NCI-H748 treated with DMSO at 0.1 percent for 48 hours (cell line): ENCODE measurements at regions not wholly inside any gene's neighbourhood (a gene's known extent, or its start where the extent isn't known, plus 50 kb on each side); places are given as distances from the start of the nearest gene placed in this dataset.

Experiments used
- DNase-seq: peaks from one replicate; lab custom pipeline; 2025; lab: John Stamatoyannopoulos, UW

GRCh38 chr18:41540237-41540871, 414.7 kb upstream of the PIK3C3 start:
- no peak for DNase-seq

- no peak for DNase-seq
These were observed 416.3 kb upstream of the PIK3C3 start for GRCh38 chr18:41538751-41539150.

GRCh38 chr18:41537666-41538065, 417.4 kb upstream of the PIK3C3 start:
- no peak for DNase-seq

GRCh38 chr18:41532344-41533086, 422.5 kb upstream of the PIK3C3 start:
- no peak for DNase-seq

GRCh38 chr18:41530970-41531369, 424.1 kb upstream of the PIK3C3 start:
- no peak for DNase-seq

GRCh38 chr18:41529093-41529492, 425.9 kb upstream of the PIK3C3 start:
- DNase-seq = no peak

- no peak for DNase-seq
These were observed 429.0 kb upstream of the PIK3C3 start for GRCh38 chr18:41526054-41526453.

- DNase-seq = peak; percentile 83
These were observed 430.2 kb upstream of the PIK3C3 start for GRCh38 chr18:41524674-41525470.

GRCh38 chr18:41517142-41517541, 437.9 kb upstream of the PIK3C3 start:
- no peak for DNase-seq

GRCh38 chr18:41513438-41513837, 441.6 kb upstream of the PIK3C3 start:
- DNase-seq = no peak

GRCh38 chr18:41504316-41504715, 450.7 kb upstream of the PIK3C3 start:
- no peak for DNase-seq

- DNase-seq = peak; percentile 40
These were observed 453.2 kb upstream of the PIK3C3 start for GRCh38 chr18:41501848-41502247.

GRCh38 chr18:41499345-41499744, 455.7 kb upstream of the PIK3C3 start:
- no peak for DNase-seq

- peak; percentile 27 for DNase-seq
These were observed 464.2 kb upstream of the PIK3C3 start for GRCh38 chr18:41490861-41491260.

- no peak for DNase-seq
These were observed 468.5 kb upstream of the PIK3C3 start for GRCh38 chr18:41486575-41486974.

GRCh38 chr18:41484069-41484468, 471.0 kb upstream of the PIK3C3 start:
- DNase-seq = peak; percentile 52

GRCh38 chr18:41482501-41482900, 472.5 kb upstream of the PIK3C3 start:
- no peak for DNase-seq

- no peak for DNase-seq
These were observed 488.4 kb upstream of the PIK3C3 start for GRCh38 chr18:41466436-41467160.

- no peak for DNase-seq
These were observed 489.6 kb upstream of the PIK3C3 start for GRCh38 chr18:41465386-41465785.

GRCh38 chr18:41464278-41464677, 490.8 kb upstream of the PIK3C3 start:
- DNase-seq = no peak

- no peak for DNase-seq
These were observed 492.1 kb upstream of the PIK3C3 start for GRCh38 chr18:41462946-41463345.

GRCh38 chr18:41461114-41461513, 493.9 kb upstream of the PIK3C3 start:
- no peak for DNase-seq
